ENCODE measurements at regions not wholly inside any gene's neighbourhood (a gene's known extent, or its start where the extent isn't known, plus 50 kb on each side); places are given as distances from the start of the nearest gene placed in this dataset.

DNA sequence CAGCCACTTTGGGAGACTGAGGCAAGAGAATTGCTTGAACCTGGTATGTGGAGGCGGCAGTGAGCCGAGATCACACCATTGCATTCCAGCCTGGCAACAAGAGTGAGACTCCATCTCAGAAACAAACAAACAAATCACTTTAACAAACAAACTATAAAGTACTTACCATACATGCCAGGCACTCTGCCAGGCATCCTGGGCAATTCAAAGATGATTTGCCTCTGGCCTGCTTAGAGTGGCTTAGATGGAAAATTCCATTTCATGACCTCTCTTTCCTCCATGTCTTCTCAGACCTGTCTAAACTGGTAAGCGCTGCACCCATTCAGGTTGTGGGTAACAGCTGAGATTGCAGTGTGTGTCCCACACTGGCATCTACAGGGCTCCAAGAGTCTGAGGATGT, 273.2 kb downstream of the BCL2 start:
- no peaks in the 10 kb centered on the region for H3K4me1 ChIP-seq (ENCODE audit: insufficient read depth, low read length)
- H3K27me3 ChIP-seq (ENCODE audit: control insufficient read depth in 1 of 2, insufficient read depth in 2 of 2, low read length in 2 of 2): no peaks in the 10 kb centered on the region; a peak in 1 of 5 replicates
- intact Hi-C loops (cut with micrococcal nuclease; ENCODE audit: unreplicated experiment): no loop called here
- DNase-seq (ENCODE audit: low spot score) (no peak), ATAC-seq (no peak), FAIRE-seq (no peak)
- no peaks in the 10 kb centered on the region for H3K36me3 ChIP-seq (replicated peaks in 1 of 2; ENCODE audit: control insufficient read depth in 1 of 2, insufficient read depth in 2 of 2, low read length in 2 of 2)
- ChIA-PET POLR2A (no interaction called here), CTCF (ENCODE audit: low intra/inter-chr PET ratio, low total read pairs) (no interaction called here)
- H3K9ac ChIP-seq (ENCODE audit: insufficient read depth, low read depth, low read length): no peak overlapping the region
- no peaks in the 10 kb centered on the region for H3K9me3 ChIP-seq (ENCODE audit: low read length)
- in situ Hi-C loops (cut with HindIII; ENCODE audit: extremely low pct_ligation_motif_present, low pct_unique_long_range_greater_than_20kb): no loop called here
- no peak for TF ChIP-seq ZNF160 (CRISPR knock-in tag; IDR thresholded peaks at IDR 0.05)
- TF ChIP-seq KMT2A (CRISPR knock-in tag; IDR thresholded peaks at IDR 0.05): no peak
- TF ChIP-seq, protein P1, sequence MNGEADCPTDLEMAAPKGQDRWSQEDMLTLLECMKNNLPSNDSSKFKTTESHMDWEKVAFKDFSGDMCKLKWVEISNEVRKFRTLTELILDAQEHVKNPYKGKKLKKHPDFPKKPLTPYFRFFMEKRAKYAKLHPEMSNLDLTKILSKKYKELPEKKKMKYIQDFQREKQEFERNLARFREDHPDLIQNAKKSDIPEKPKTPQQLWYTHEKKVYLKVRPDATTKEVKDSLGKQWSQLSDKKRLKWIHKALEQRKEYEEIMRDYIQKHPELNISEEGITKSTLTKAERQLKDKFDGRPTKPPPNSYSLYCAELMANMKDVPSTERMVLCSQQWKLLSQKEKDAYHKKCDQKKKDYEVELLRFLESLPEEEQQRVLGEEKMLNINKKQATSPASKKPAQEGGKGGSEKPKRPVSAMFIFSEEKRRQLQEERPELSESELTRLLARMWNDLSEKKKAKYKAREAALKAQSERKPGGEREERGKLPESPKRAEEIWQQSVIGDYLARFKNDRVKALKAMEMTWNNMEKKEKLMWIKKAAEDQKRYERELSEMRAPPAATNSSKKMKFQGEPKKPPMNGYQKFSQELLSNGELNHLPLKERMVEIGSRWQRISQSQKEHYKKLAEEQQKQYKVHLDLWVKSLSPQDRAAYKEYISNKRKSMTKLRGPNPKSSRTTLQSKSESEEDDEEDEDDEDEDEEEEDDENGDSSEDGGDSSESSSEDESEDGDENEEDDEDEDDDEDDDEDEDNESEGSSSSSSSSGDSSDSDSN (CRISPR knock-in tag; IDR thresholded peaks at IDR 0.05): no peak
- no TSS peak for BruUV-seq (replicated peaks)
- H2AFZ ChIP-seq (ENCODE audit: low read length): no peak overlapping the region
- no peaks in the 10 kb centered on the region for H3K79me2 ChIP-seq (ENCODE audit: insufficient read depth, low read length)
- H3K27ac ChIP-seq (ENCODE audit: extremely low read length, insufficient read depth, low read length): no peak overlapping the region
- no peak overlapping the region for H3K4me3 ChIP-seq (replicated peaks in 1 of 3; ENCODE audit: insufficient read depth in 1 of 3, low read depth in 2 of 3, low read length in 3 of 3)
- H4K20me1 ChIP-seq (ENCODE audit: insufficient read depth, low read length): no peaks in the 10 kb centered on the region
- no peak overlapping the region for H3K4me2 ChIP-seq (ENCODE audit: low read depth, low read length)
- 85% methylated on average over 3 of the region's 3 CpGs for WGBS (ENCODE audit: low lambda C conversion rate)

DNA sequence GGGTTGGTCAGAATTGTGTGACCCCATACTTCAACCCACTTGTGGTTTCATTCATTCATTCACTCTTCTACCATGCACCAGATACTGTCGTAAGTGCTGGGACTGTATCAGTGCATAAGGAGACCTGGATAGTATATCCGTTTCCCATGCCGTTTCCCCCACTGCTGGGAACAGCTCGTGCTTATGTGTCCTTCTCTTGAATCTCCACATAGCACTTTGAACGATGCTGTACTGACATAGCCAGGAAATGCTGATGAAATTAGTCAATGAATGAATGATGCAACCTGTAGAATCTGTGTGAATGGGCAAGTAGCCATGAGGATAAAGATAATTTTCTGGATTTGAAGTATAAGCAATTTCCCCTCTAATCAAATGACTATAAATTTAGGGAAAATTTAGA, 276.1 kb downstream of the BCL2 start:
- Histone ChIP-seq H3K36me3 (replicated peaks in 1 of 2; ENCODE audit: control insufficient read depth in 1 of 2, insufficient read depth in 2 of 2, low read length in 2 of 2) (no peaks in the 10 kb centered on the region), H3K4me2 (ENCODE audit: low read depth, low read length) (no peak overlapping the region), H3K4me1 (ENCODE audit: insufficient read depth, low read length) (no peaks in the 10 kb centered on the region), H2AFZ (ENCODE audit: low read length) (no peak overlapping the region), H3K9ac (ENCODE audit: insufficient read depth, low read depth, low read length) (no peak overlapping the region), H3K9me3 (ENCODE audit: low read length) (no peaks in the 10 kb centered on the region), H3K4me3 (replicated peaks in 1 of 3; ENCODE audit: insufficient read depth in 1 of 3, low read depth in 2 of 3, low read length in 3 of 3) (no peak overlapping the region), H3K27me3 (ENCODE audit: control insufficient read depth in 1 of 2, insufficient read depth in 2 of 2, low read length in 2 of 2) (no peaks in the 10 kb centered on the region), H4K20me1 (ENCODE audit: insufficient read depth, low read length) (no peaks in the 10 kb centered on the region), H3K27ac (ENCODE audit: extremely low read length, insufficient read depth, low read length) (no peak overlapping the region), H3K79me2 (ENCODE audit: insufficient read depth, low read length) (no peaks in the 10 kb centered on the region)
- intact Hi-C loops (cut with micrococcal nuclease; ENCODE audit: unreplicated experiment) (no loop called here), in situ Hi-C loops (cut with HindIII; ENCODE audit: extremely low pct_ligation_motif_present, low pct_unique_long_range_greater_than_20kb) (no loop called here)
- no peak for TF ChIP-seq ADNP (CRISPR knock-in tag; IDR thresholded peaks at IDR 0.05)
- TF ChIP-seq GABPA (IDR thresholded peaks at IDR 0.05; ENCODE audit: low read depth, low read length): no peak
- TF ChIP-seq GABPA (CRISPR knock-in tag; IDR thresholded peaks at IDR 0.05; ENCODE audit: low read depth): no peak
- no peak for TF ChIP-seq RFX3 (CRISPR knock-in tag; IDR thresholded peaks at IDR 0.05)
- no peak for TF ChIP-seq MYNN (CRISPR knock-in tag; IDR thresholded peaks at IDR 0.05; ENCODE audit: low read depth)
- TF ChIP-seq, protein P2, sequence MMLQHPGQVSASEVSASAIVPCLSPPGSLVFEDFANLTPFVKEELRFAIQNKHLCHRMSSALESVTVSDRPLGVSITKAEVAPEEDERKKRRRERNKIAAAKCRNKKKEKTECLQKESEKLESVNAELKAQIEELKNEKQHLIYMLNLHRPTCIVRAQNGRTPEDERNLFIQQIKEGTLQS (CRISPR knock-in tag; IDR thresholded peaks at IDR 0.05): no peak
- no peak for TF ChIP-seq ZNF674 (CRISPR knock-in tag; IDR thresholded peaks at IDR 0.05; ENCODE audit: low read depth)
- TF ChIP-seq SALL1 (CRISPR knock-in tag; IDR thresholded peaks at IDR 0.05): no peak
- no peak for TF ChIP-seq ZNF460 (CRISPR knock-in tag; IDR thresholded peaks at IDR 0.05; ENCODE audit: borderline replicate concordance)
- no peak for TF ChIP-seq SMC3 (IDR thresholded peaks at IDR 0.05; ENCODE audit: low read length)
- no peak for FAIRE-seq
- DNase-seq (ENCODE audit: low spot score): no peak
- BruUV-seq (replicated peaks): no TSS peak
- ChIA-PET CTCF (ENCODE audit: low intra/inter-chr PET ratio, low total read pairs) (no interaction called here), POLR2A (no interaction called here)
- WGBS (ENCODE audit: low lambda C conversion rate): 5% methylated on average over 5 of the region's 5 CpGs
- ATAC-seq: no peak

All from HepG2 (cell line).